Activated CD4-positive, alpha-beta T cell treated with anti-CD3 and anti-CD28 coated beads, Interleukin-2, amount 10 ng/mL, durations not matched to agents 7 days and 5 days (primary cell): ENCODE measurements at regions not wholly inside any gene's neighbourhood (a gene's known extent, or its start where the extent isn't known, plus 50 kb on each side); places are given as distances from the start of the nearest gene placed in this dataset.

Source experiments
- CTCF ChIA-PET: fragments of 350-600 bp; sonication (Branson Sonifier 250); formaldehyde crosslinking; loops from one replicate; lab custom pipeline; 2021; ENCODE audit warnings: antibody characterized with exemption; lab: Charles Lee
- POLR2A ChIA-PET: fragments of 350-600 bp; sonication (Branson Sonifier 250); formaldehyde crosslinking; loops from one replicate; lab custom pipeline; 2021; ENCODE audit warnings: antibody characterized with exemption; lab: Charles Lee
- DNase-seq: peaks from one replicate; pipeline ENCODE4 v3.0.0-alpha.2; 2020
- H3K27ac Mint-ChIP-seq: one replicate; pipeline ENCODE4 v1.8.0; 2021; ENCODE audit warnings: mild to moderate bottlenecking, moderate library complexity, mixed read lengths
- H3K27me3 Mint-ChIP-seq: one replicate; pipeline ENCODE4 v1.8.0; 2021; ENCODE audit warnings: mixed read lengths
- H3K36me3 Mint-ChIP-seq: one replicate; pipeline ENCODE4 v1.8.0; 2021; ENCODE audit warnings: low read depth, mixed read lengths
- H3K4me1 Mint-ChIP-seq: one replicate; pipeline ENCODE4 v1.8.0; 2021; ENCODE audit warnings: mixed read lengths
- H3K4me3 Mint-ChIP-seq: one replicate; pipeline ENCODE4 v1.8.0; 2021; ENCODE audit warnings: mild to moderate bottlenecking, moderate library complexity, mixed read lengths
- H3K9me3 Mint-ChIP-seq: one replicate; pipeline ENCODE4 v1.8.0; 2021; ENCODE audit warnings: mixed read lengths

GRCh38 chr3:159323848-159324247 lies 522.0 kb downstream of the MFSD1 start:
- ChIA-PET POLR2A (no interaction called here), CTCF (no interaction called here)
- no peak overlapping the region for H3K27ac Mint-ChIP-seq
- H3K27me3 Mint-ChIP-seq, result no peaks in the 10 kb centered on the region
- no peaks in the 10 kb centered on the region for H3K9me3 Mint-ChIP-seq
- H3K4me1 Mint-ChIP-seq, result no peaks in the 10 kb centered on the region
- no peak for DNase-seq
- H3K4me3 Mint-ChIP-seq, result no peak overlapping the region
- no peaks in the 10 kb centered on the region for H3K36me3 Mint-ChIP-seq

- H3K4me3 Mint-ChIP-seq, result no peak overlapping the region
- H3K4me1 Mint-ChIP-seq, result no peaks in the 10 kb centered on the region
- POLR2A ChIA-PET, result no interaction called here
- no peak overlapping the region for H3K27ac Mint-ChIP-seq
- no peaks in the 10 kb centered on the region for H3K9me3 Mint-ChIP-seq
- CTCF ChIA-PET, result no interaction called here
- no peaks in the 10 kb centered on the region for H3K36me3 Mint-ChIP-seq
- no peak for DNase-seq
- no peaks in the 10 kb centered on the region for H3K27me3 Mint-ChIP-seq
These were observed 525.1 kb downstream of the MFSD1 start for GRCh38 chr3:159326998-159327397.

- no peak overlapping the region for H3K27ac Mint-ChIP-seq
- ChIA-PET POLR2A (no interaction called here), CTCF (no interaction called here)
- H3K4me3 Mint-ChIP-seq, result no peak overlapping the region
- no peaks in the 10 kb centered on the region for H3K27me3 Mint-ChIP-seq
- DNase-seq, result no peak
- no peaks in the 10 kb centered on the region for H3K4me1 Mint-ChIP-seq
- no peaks in the 10 kb centered on the region for H3K9me3 Mint-ChIP-seq
- H3K36me3 Mint-ChIP-seq, result no peaks in the 10 kb centered on the region
These were observed 530.8 kb downstream of the MFSD1 start for GRCh38 chr3:159332535-159333099.

- POLR2A ChIA-PET, result no interaction called here
- H3K27me3 Mint-ChIP-seq, result no peaks in the 10 kb centered on the region
- H3K4me3 Mint-ChIP-seq, result no peak overlapping the region
- no peaks in the 10 kb centered on the region for H3K4me1 Mint-ChIP-seq
- peaks cover 3% of the 10 kb centered on the region for H3K9me3 Mint-ChIP-seq
- DNase-seq, result no peak
- no peak overlapping the region for H3K27ac Mint-ChIP-seq
- H3K36me3 Mint-ChIP-seq, result no peaks in the 10 kb centered on the region
- CTCF ChIA-PET, result no interaction called here
These were observed 537.3 kb downstream of the MFSD1 start for GRCh38 chr3:159339131-159339530.

- Mint-ChIP-seq H3K4me3 (no peak overlapping the region), H3K4me1 (no peaks in the 10 kb centered on the region), H3K9me3 (peaks cover 3% of the 10 kb centered on the region), H3K27me3 (no peaks in the 10 kb centered on the region), H3K36me3 (no peaks in the 10 kb centered on the region), H3K27ac (no peak overlapping the region)
- ChIA-PET POLR2A (no interaction called here), CTCF (interaction anchor here (1.0 kb wide), 1 partner anchor 10 kb away, joined by 5 read pairs; no protein-coding TSS in a partner anchor)
- no peak for DNase-seq
These were observed 539.1 kb downstream of the MFSD1 start for GRCh38 chr3:159340877-159341500.

- H3K4me1 Mint-ChIP-seq, result no peaks in the 10 kb centered on the region
- ChIA-PET POLR2A (no interaction called here), CTCF (no interaction called here)
- H3K4me3 Mint-ChIP-seq, result no peak overlapping the region
- H3K27me3 Mint-ChIP-seq, result no peaks in the 10 kb centered on the region
- no peak overlapping the region for H3K27ac Mint-ChIP-seq
- no peak for DNase-seq
- no peaks in the 10 kb centered on the region for H3K9me3 Mint-ChIP-seq
- no peaks in the 10 kb centered on the region for H3K36me3 Mint-ChIP-seq
These were observed 544.5 kb downstream of the MFSD1 start for GRCh38 chr3:159346271-159346903.

GRCh38 chr3:159348431-159348830 lies 546.6 kb downstream of the MFSD1 start:
- Mint-ChIP-seq H3K4me3 (no peak overlapping the region), H3K36me3 (no peaks in the 10 kb centered on the region), H3K27me3 (no peaks in the 10 kb centered on the region), H3K9me3 (no peaks in the 10 kb centered on the region), H3K27ac (no peak overlapping the region), H3K4me1 (no peaks in the 10 kb centered on the region)
- ChIA-PET CTCF (no interaction called here), POLR2A (no interaction called here)
- DNase-seq, result no peak

GRCh38 chr3:159356606-159357005 lies 554.8 kb downstream of the MFSD1 start:
- no peak for DNase-seq
- Mint-ChIP-seq H3K36me3 (no peaks in the 10 kb centered on the region), H3K27ac (no peak overlapping the region), H3K27me3 (no peaks in the 10 kb centered on the region), H3K9me3 (no peaks in the 10 kb centered on the region), H3K4me1 (no peaks in the 10 kb centered on the region), H3K4me3 (no peak overlapping the region)
- CTCF ChIA-PET, result no interaction called here
- POLR2A ChIA-PET, result no interaction called here

- CTCF ChIA-PET, result no interaction called here
- DNase-seq, result no peak
- H3K4me3 Mint-ChIP-seq, result no peak overlapping the region
- H3K4me1 Mint-ChIP-seq, result no peaks in the 10 kb centered on the region
- no peaks in the 10 kb centered on the region for H3K27me3 Mint-ChIP-seq
- H3K9me3 Mint-ChIP-seq, result no peaks in the 10 kb centered on the region
- POLR2A ChIA-PET, result no interaction called here
- no peaks in the 10 kb centered on the region for H3K36me3 Mint-ChIP-seq
- H3K27ac Mint-ChIP-seq, result no peak overlapping the region
These were observed 562.7 kb downstream of the MFSD1 start for GRCh38 chr3:159364511-159364910.

- POLR2A ChIA-PET, result no interaction called here
These were observed 564.6 kb downstream of the MFSD1 start for GRCh38 chr3:159366476-159366875.

GRCh38 chr3:159371961-159372360 lies 570.1 kb downstream of the MFSD1 start:
- Mint-ChIP-seq H3K27me3 (no peaks in the 10 kb centered on the region), H3K36me3 (no peaks in the 10 kb centered on the region), H3K4me3 (no peak overlapping the region), H3K27ac (no peak overlapping the region), H3K9me3 (no peaks in the 10 kb centered on the region), H3K4me1 (no peaks in the 10 kb centered on the region)
- ChIA-PET CTCF (no interaction called here), POLR2A (no interaction called here)
- DNase-seq, result no peak

More at GRCh38 chr3:159366476-159366875, 564.6 kb downstream of the MFSD1 start:
- no peaks in the 10 kb centered on the region for H3K9me3 Mint-ChIP-seq
- no peak overlapping the region for H3K27ac Mint-ChIP-seq
- DNase-seq, result no peak
- no peaks in the 10 kb centered on the region for H3K4me1 Mint-ChIP-seq
- CTCF ChIA-PET, result no interaction called here
- H3K4me3 Mint-ChIP-seq, result no peak overlapping the region
- H3K36me3 Mint-ChIP-seq, result no peaks in the 10 kb centered on the region
- no peaks in the 10 kb centered on the region for H3K27me3 Mint-ChIP-seq

GRCh38 chr3:159378396-159379194 lies 576.7 kb downstream of the MFSD1 start:
- ChIA-PET POLR2A (no interaction called here), CTCF (no interaction called here)
- H3K27me3 Mint-ChIP-seq, result no peaks in the 10 kb centered on the region
- H3K4me1 Mint-ChIP-seq, result no peaks in the 10 kb centered on the region
- H3K36me3 Mint-ChIP-seq, result no peaks in the 10 kb centered on the region
- no peak for DNase-seq
- no peak overlapping the region for H3K27ac Mint-ChIP-seq
- no peaks in the 10 kb centered on the region for H3K9me3 Mint-ChIP-seq
- no peak overlapping the region for H3K4me3 Mint-ChIP-seq

- Mint-ChIP-seq H3K4me1 (no peaks in the 10 kb centered on the region), H3K27me3 (no peaks in the 10 kb centered on the region), H3K9me3 (no peaks in the 10 kb centered on the region), H3K4me3 (no peak overlapping the region), H3K36me3 (no peaks in the 10 kb centered on the region), H3K27ac (no peak overlapping the region)
- DNase-seq, result no peak
- POLR2A ChIA-PET, result no interaction called here
- CTCF ChIA-PET, result no interaction called here
These were observed 579.0 kb downstream of the MFSD1 start for GRCh38 chr3:159380891-159381290.
